Activated CD4-positive, alpha-beta T cell treated with anti-CD3 and anti-CD28 coated beads for 24 hours (primary cell): ENCODE measurements at regions not wholly inside any gene's neighbourhood (a gene's known extent, or its start where the extent isn't known, plus 50 kb on each side); places are given as distances from the start of the nearest gene placed in this dataset.
"Not testable (repeated sequence)": the region's sequence is repeated elsewhere in the genome, so short reads cannot be mapped to it uniquely, and the experiment has no call there.

Experiments used
- DNase-seq, 2 donors: peaks; one replicate each; pipeline ENCODE4 v3.0.0-alpha.2; 2020; ENCODE audit warnings: low read depth in 2 of 2

- no peak for DNase-seq
Measured at GRCh38 chr16:64304396-64304795, 817.5 kb downstream of the CDH11 start.

- no peak for DNase-seq
Measured at GRCh38 chr16:64297863-64298600, 823.8 kb downstream of the CDH11 start.

- no peak for DNase-seq
Measured at GRCh38 chr16:64295466-64295865, 826.4 kb downstream of the CDH11 start.

GRCh38 chr16:64292953-64293352 is 828.9 kb downstream of the CDH11 start:
- no peak for DNase-seq

- no peak for DNase-seq
Measured at GRCh38 chr16:64292161-64292560, 829.7 kb downstream of the CDH11 start.

GRCh38 chr16:64290461-64290860 is 831.4 kb downstream of the CDH11 start:
- no peak for DNase-seq

GRCh38 chr16:64287655-64288528 is 834.0 kb downstream of the CDH11 start:
- no peak for DNase-seq

- DNase-seq = no peak
Measured at GRCh38 chr16:64282181-64282580, 839.7 kb downstream of the CDH11 start.

- no peak for DNase-seq
Measured at GRCh38 chr16:64280317-64280716, 841.5 kb downstream of the CDH11 start.

- no peak for DNase-seq
Measured at GRCh38 chr16:64278196-64278595, 843.7 kb downstream of the CDH11 start.

- no peak for DNase-seq
Measured at GRCh38 chr16:64276646-64277045, 845.2 kb downstream of the CDH11 start.

GRCh38 chr16:64272028-64272427 is 849.8 kb downstream of the CDH11 start:
- DNase-seq = no peak

GRCh38 chr16:64269756-64270155 is 852.1 kb downstream of the CDH11 start:
- DNase-seq = no peak

- no peak for DNase-seq
Measured at GRCh38 chr16:64265756-64266155, 856.1 kb downstream of the CDH11 start.

GRCh38 chr16:64260631-64261401 is 861.0 kb downstream of the CDH11 start:
- not testable (repeated sequence) for DNase-seq

GRCh38 chr16:64254443-64255367 is 867.2 kb downstream of the CDH11 start:
- no peak for DNase-seq

- no peak for DNase-seq
Measured at GRCh38 chr16:64253525-64253924, 868.3 kb downstream of the CDH11 start.

GRCh38 chr16:64253096-64253495 is 868.8 kb downstream of the CDH11 start:
- no peak for DNase-seq

GRCh38 chr16:64251742-64252141 is 870.1 kb downstream of the CDH11 start:
- DNase-seq = no peak

GRCh38 chr16:64250866-64251265 is 871.0 kb downstream of the CDH11 start:
- DNase-seq = no peak

- DNase-seq = no peak
Measured at GRCh38 chr16:64242492-64242891, 879.4 kb downstream of the CDH11 start.
